Endothelial cell of umbilical vein (primary cell): ENCODE measurements at regions not wholly inside any gene's neighbourhood (a gene's known extent, or its start where the extent isn't known, plus 50 kb on each side); places are given as distances from the start of the nearest gene placed in this dataset.

Experiments
- BruUV-seq: library from RNA; stranded (reverse); fragments of 400-500 nt; replicated peaks from 2 replicates; lab custom pipeline; 2021; lab: Mats Ljungman, UMichigan
- CTCF ChIA-PET: fragments of 300-600, 350-600 bp; sonication (Branson Sonifier 250); formaldehyde crosslinking; loops from one replicate; lab custom pipeline; 2021; ENCODE audit warnings: antibody characterized with exemption, inconsistent platforms; lab: Charles Lee
- POLR2A ChIA-PET: fragments of 300-600, 350-600 bp; sonication (Branson Sonifier 250); formaldehyde crosslinking; loops from one replicate; lab custom pipeline; 2021; ENCODE audit warnings: antibody characterized with exemption, inconsistent platforms; lab: Charles Lee
- DNase-seq: peaks from one replicate; pipeline ENCODE4 v3.0.0-alpha.2; 2011; ENCODE audit warnings: low read depth, low spot score
- FAIRE-seq: peaks from 2 replicates; lab custom pipeline; 2011; peaks lifted over from hg19 to GRCh38; lab: Jason Lieb, UNC
- H2AFZ ChIP-seq: 2 replicates; pipeline ENCODE4 v1.6.0; 2012; ENCODE audit warnings: low read depth, low read length, control low read depth, inconsistent platforms
- H3K27ac ChIP-seq: 2 replicates; pipeline ENCODE4 v1.5.1; 2011; ENCODE audit warnings: low read depth, mild to moderate bottlenecking, control low read depth, low read length, moderate library complexity; ENCODE audit not compliant: insufficient read depth
- H3K27me3 ChIP-seq, 2 experiments: 2 replicates each; pipeline versions ENCODE4 v1.6.0 to v1.6.1; 2011; ENCODE audit warnings: low read length in 2 of 2, mixed read lengths in 1 of 2; ENCODE audit not compliant: control insufficient read depth in 2 of 2, insufficient read depth in 2 of 2
- H3K36me3 ChIP-seq, 2 experiments: 2 replicates in 1 of 2; 3 replicates in 1 of 2; pipeline ENCODE4 v1.5.1; 2011; ENCODE audit warnings: low read length in 2 of 2, mild to moderate bottlenecking in 1 of 2, moderate library complexity in 1 of 2; ENCODE audit not compliant: control insufficient read depth in 2 of 2, insufficient read depth in 2 of 2; ENCODE audit errors: extremely low read depth in 1 of 2
- H3K4me1 ChIP-seq: 3 replicates; pipeline ENCODE4 v1.5.1; 2011; ENCODE audit warnings: mild to moderate bottlenecking, low read length; ENCODE audit not compliant: control insufficient read depth, insufficient read depth; ENCODE audit errors: extremely low read depth
- H3K4me2 ChIP-seq: 2 replicates; pipeline ENCODE4 v1.6.1; 2011; ENCODE audit warnings: low read length, control low read depth, mixed read lengths; ENCODE audit not compliant: insufficient read depth
- H3K4me3 ChIP-seq, 3 experiments: fragments of 200-600 bp in 1 of 3; sonication (generic), shearing (Covaris generic) in 1 of 3; replicated peaks in 1 of 3; 2 replicates each; pipeline ENCODE4 v1.5.1; 2011 to 2016; ENCODE audit warnings: control low read depth in 3 of 3, low read length in 3 of 3, mild to moderate bottlenecking in 2 of 3, inconsistent platforms in 1 of 3, low read depth in 1 of 3, moderate library complexity in 1 of 3; ENCODE audit not compliant: insufficient read depth in 1 of 3
- H3K79me2 ChIP-seq: 2 replicates; pipeline ENCODE4 v1.6.0; 2012; ENCODE audit warnings: low read length, inconsistent platforms; ENCODE audit not compliant: control insufficient read depth, insufficient read depth
- H3K9ac ChIP-seq: replicated peaks from 2 replicates; pipeline ENCODE3; 2011; ENCODE audit warnings: low read length, control low read depth; ENCODE audit not compliant: insufficient read depth; ENCODE audit errors: extremely low read depth
- H3K9me1 ChIP-seq: replicated peaks from 3 replicates; pipeline ENCODE4 v1.6.0; 2011; ENCODE audit warnings: mild to moderate bottlenecking, low read length; ENCODE audit not compliant: control insufficient read depth, insufficient read depth; ENCODE audit errors: extremely low read depth
- H3K9me3 ChIP-seq: replicated peaks from 2 replicates; pipeline ENCODE4 v1.5.1; 2012; ENCODE audit warnings: low read length, inconsistent platforms; ENCODE audit not compliant: control insufficient read depth, insufficient read depth
- H4K20me1 ChIP-seq: replicated peaks from 2 replicates; pipeline ENCODE3; 2011; ENCODE audit warnings: mild to moderate bottlenecking, low read length; ENCODE audit not compliant: control insufficient read depth, insufficient read depth; ENCODE audit errors: extremely low read depth
- CTCF ChIP-seq, 2 donors: IDR thresholded peaks; 1 replicate in 1 of 2; 2 replicates in 1 of 2; pipeline ENCODE4 v1.5.1; 2011; ENCODE audit warnings: low read length in 2 of 2, mild to moderate bottlenecking in 2 of 2, moderate library complexity in 2 of 2, control low read depth in 1 of 2, inconsistent platforms in 1 of 2, low read depth in 1 of 2; ENCODE audit not compliant: insufficient read depth in 1 of 2; ENCODE audit errors: extremely low read depth in 1 of 2
- EZH2 ChIP-seq: IDR thresholded peaks from 2 replicates; pipeline ENCODE4 v1.6.1; 2012; ENCODE audit warnings: borderline replicate concordance, low read depth, mild to moderate bottlenecking, moderate library complexity, low read length, inconsistent platforms; ENCODE audit not compliant: severe bottlenecking
- FOS ChIP-seq: IDR thresholded peaks from 2 replicates; pipeline ENCODE4 v1.6.1; 2011; ENCODE audit warnings: mild to moderate bottlenecking, low read length, moderate library complexity, borderline replicate concordance; ENCODE audit not compliant: insufficient read depth
- GATA2 ChIP-seq: IDR thresholded peaks from 2 replicates; pipeline ENCODE4 v1.7.0; 2011; ENCODE audit warnings: low read depth, mild to moderate bottlenecking, moderate library complexity, mixed read lengths, low read length; ENCODE audit not compliant: insufficient read length, insufficient read depth
- JUN ChIP-seq: IDR thresholded peaks from 2 replicates; pipeline ENCODE4 v1.6.1; 2011; ENCODE audit warnings: borderline replicate concordance, low read depth; ENCODE audit not compliant: insufficient read length, insufficient read depth
- MAX ChIP-seq: IDR thresholded peaks from 2 replicates; pipeline ENCODE4 v1.6.1; 2011; ENCODE audit not compliant: insufficient read depth, insufficient read length
- MYC ChIP-seq: IDR thresholded peaks from one replicate; pipeline ENCODE4 v1.6.1; 2011; ENCODE audit warnings: mild to moderate bottlenecking, low read depth, low read length
- POLR2A ChIP-seq: IDR thresholded peaks from 2 replicates; pipeline ENCODE4 v1.6.1; 2012; ENCODE audit warnings: low read depth, mild to moderate bottlenecking, control low read depth, low read length
- POLR2AphosphoS5 ChIP-seq: IDR thresholded peaks from 2 replicates; pipeline ENCODE4 v1.6.1; 2012; ENCODE audit warnings: low read depth, mild to moderate bottlenecking, control low read depth, low read length, moderate library complexity; ENCODE audit not compliant: insufficient read depth
- dilution Hi-C: fragments of 300-500 bp; cut with MboI; formaldehyde crosslinking; loops from one replicate; pipeline ENCODE4 v1.15.0; 2019; ENCODE audit warnings: low sequenced_read_pairs; ENCODE audit not compliant: extremely low pct_ligation_motif_present
- intact Hi-C: fragments of 100-400 bp; cut with micrococcal nuclease; formaldehyde crosslinking; loops from one replicate; pipeline ENCODE4 v1.10.0; 2022

- dilution Hi-C loops, result no loop called here
- no peaks in the 10 kb centered on the region for H3K9me1 ChIP-seq
- intact Hi-C loops, result no loop called here
- TF ChIP-seq GATA2, result no peak
- no peak for TF ChIP-seq JUN
- no peak for TF ChIP-seq POLR2AphosphoS5
- no peak for TF ChIP-seq MYC
- TF ChIP-seq EZH2, result no peak
- TF ChIP-seq MAX, result no peak
- TF ChIP-seq FOS, result no peak
- TF ChIP-seq POLR2A, result no peak
- no peak for TF ChIP-seq CTCF (IDR thresholded peaks at IDR 0.05; ENCODE audit: extremely low read depth in 1 of 2, insufficient read depth in 1 of 2, low read depth in 1 of 2, low read length in 2 of 2)
- H4K20me1 ChIP-seq, result no peaks in the 10 kb centered on the region
- CTCF ChIA-PET, result no interaction called here
- POLR2A ChIA-PET, result no interaction called here
- no peak overlapping the region for H3K27ac ChIP-seq
- no peak overlapping the region for H3K4me2 ChIP-seq
- FAIRE-seq, result no peak
- no peaks in the 10 kb centered on the region for H3K79me2 ChIP-seq
- no peaks in the 10 kb centered on the region for H3K36me3 ChIP-seq
- H3K27me3 ChIP-seq, result no peaks in the 10 kb centered on the region
- no peak for DNase-seq
- no peak overlapping the region for H3K9ac ChIP-seq
- no peak overlapping the region for H3K4me3 ChIP-seq
- no peaks in the 10 kb centered on the region for H3K9me3 ChIP-seq
- no peaks in the 10 kb centered on the region for H3K4me1 ChIP-seq
- no TSS peak for BruUV-seq
- no peak overlapping the region for H2AFZ ChIP-seq
Measured at GRCh38 chr14:38425324-38425976, 169.6 kb upstream of the CLEC14A start.
